GM12878 (cell line): ENCODE measurements at regions not wholly inside any gene's neighbourhood (a gene's known extent, or its start where the extent isn't known, plus 50 kb on each side); places are given as distances from the start of the nearest gene placed in this dataset.
A peak's percentile ranks its signal among the peaks of the same experiment; 100 is the strongest.

ENCODE experiments used
- ATAC-seq: fragments of 200-7000 bp; cut with Tn5 transposase; 3 replicates; pipeline ENCODE4 v1.9.1; 2020; ENCODE audit warnings: mild to moderate bottlenecking, moderate library complexity
- BruUV-seq: library from RNA; stranded (reverse); fragments of 400-500 nt; replicated peaks from 2 replicates; lab custom pipeline; 2021; lab: Mats Ljungman, UMichigan
- CTCF ChIA-PET: fragments of 300-600 bp; sonication (Branson Sonifier 250); formaldehyde crosslinking; extraction: SDS; loops from one replicate; lab custom pipeline; 2021; ENCODE audit warnings: inconsistent platforms; lab: Yijun Ruan, JAX
- POLR2A ChIA-PET: fragments of 350-600 bp; formaldehyde crosslinking; extraction: SDS; loops from one replicate; lab custom pipeline; 2021; ENCODE audit warnings: inconsistent platforms; lab: Charles Lee
- RAD21 ChIA-PET: fragments of 300-600 bp; sonication (Branson Sonifier 250); formaldehyde crosslinking; loops from one replicate; lab custom pipeline; 2023; ENCODE audit warnings: antibody characterized with exemption; ENCODE audit not compliant: unreplicated experiment; lab: Charles Lee
- SMC1A ChIA-PET: fragments of 300-600 bp; sonication (Branson Sonifier 250); formaldehyde crosslinking; loops from one replicate; lab custom pipeline; 2023; ENCODE audit not compliant: unreplicated experiment, uncharacterized antibody; lab: Charles Lee
- DNase-seq: peaks from one replicate; pipeline ENCODE4 v3.0.0-alpha.2; 2011; ENCODE audit warnings: low read depth, low spot score
- FAIRE-seq: peaks from 3 replicates; lab custom pipeline; 2011; peaks lifted over from hg19 to GRCh38; lab: Jason Lieb, UNC
- H2AFZ ChIP-seq: 2 replicates; pipeline ENCODE4 v1.6.0; 2011; ENCODE audit warnings: low read depth, low read length, control low read depth; ENCODE audit not compliant: control insufficient read depth
- H3K27ac ChIP-seq: 2 replicates; pipeline ENCODE4 v1.5.1; 2011; ENCODE audit warnings: control low read depth; ENCODE audit not compliant: control insufficient read depth, insufficient read depth
- H3K27me3 ChIP-seq, 2 experiments: replicated peaks in 1 of 2; 2 replicates each; pipeline versions ENCODE4 v1.6.0 to v1.6.1; 2011; ENCODE audit warnings: low read length in 1 of 2; ENCODE audit not compliant: control insufficient read depth in 2 of 2, insufficient read depth in 2 of 2
- H3K36me3 ChIP-seq, 2 experiments: 2 replicates each; pipeline ENCODE4 v1.5.1; 2011; ENCODE audit warnings: low read length in 1 of 2; ENCODE audit not compliant: control insufficient read depth in 2 of 2, insufficient read depth in 2 of 2
- H3K4me1 ChIP-seq: 2 replicates; pipeline ENCODE4 v1.6.1; 2011; ENCODE audit warnings: mild to moderate bottlenecking, low read length, moderate library complexity, mixed read lengths; ENCODE audit not compliant: control insufficient read depth, insufficient read depth
- H3K4me2 ChIP-seq: 2 replicates; pipeline ENCODE4 v1.6.0; 2011; ENCODE audit warnings: control low read depth; ENCODE audit not compliant: control insufficient read depth, insufficient read depth
- H3K4me3 ChIP-seq: fragments of 200-600 bp; sonication (generic); 2 replicates; pipeline ENCODE4 v1.5.1; 2016
- H3K79me2 ChIP-seq: 2 replicates; pipeline ENCODE4 v1.6.0; 2011; ENCODE audit warnings: low read length; ENCODE audit not compliant: control insufficient read depth, insufficient read depth
- H3K9ac ChIP-seq: 2 replicates; pipeline ENCODE4 v1.8.0; 2011; ENCODE audit warnings: low read length, control low read depth, mixed read lengths; ENCODE audit not compliant: control insufficient read depth, insufficient read depth
- H3K9me3 ChIP-seq: replicated peaks from 3 replicates; pipeline ENCODE4 v1.5.1; 2011; ENCODE audit warnings: mild to moderate bottlenecking, low read length; ENCODE audit not compliant: control insufficient read depth, insufficient read depth
- H4K20me1 ChIP-seq: 2 replicates; pipeline ENCODE4 v1.6.0; 2011; ENCODE audit not compliant: control insufficient read depth, insufficient read depth
- BHLHE40 ChIP-seq, 2 experiments: fragments of 450-650 bp in 1 of 2; IDR thresholded peaks; 2 replicates each; pipeline ENCODE4 v1.6.1; 2011 to 2017; ENCODE audit warnings: low read depth in 2 of 2, borderline replicate concordance in 1 of 2, improper control_type of control experiment in 1 of 2, low read length in 1 of 2, mild to moderate bottlenecking in 1 of 2
- CHD2 ChIP-seq: IDR thresholded peaks from 2 replicates; pipeline ENCODE4 v1.6.1; 2011; ENCODE audit warnings: low read depth, low read length, improper control_type of control experiment, borderline replicate concordance
- EP300 ChIP-seq, 2 experiments: fragments of 150-350 bp in 1 of 2; IDR thresholded peaks; 2 replicates each; pipeline ENCODE4 v1.6.1; 2011 to 2012; ENCODE audit warnings: low read depth in 2 of 2, low read length in 2 of 2, borderline replicate concordance in 1 of 2, improper control_type of control experiment in 1 of 2, inconsistent platforms in 1 of 2; ENCODE audit not compliant: control insufficient read depth in 1 of 2
- ESRRA ChIP-seq: IDR thresholded peaks from 2 replicates; pipeline ENCODE4 v1.6.1; 2012; ENCODE audit warnings: mild to moderate bottlenecking, low read length, improper control_type of control experiment
- FOXK2 ChIP-seq: fragments of 450-650 bp; IDR thresholded peaks from 2 replicates; pipeline ENCODE4 v1.6.1; 2017; ENCODE audit warnings: mild to moderate bottlenecking, moderate library complexity
- FOXM1 ChIP-seq: IDR thresholded peaks from 2 replicates; pipeline ENCODE4 v1.6.1; 2012; ENCODE audit warnings: low read depth, mild to moderate bottlenecking, inconsistent platforms, low read length, moderate library complexity
- IKZF1 ChIP-seq: fragments of 450-650 bp; conservative IDR thresholded peaks from 2 replicates; pipeline ENCODE4 v1.6.1; 2017; ENCODE audit warnings: antibody characterized with exemption, mild to moderate bottlenecking
- JUNB ChIP-seq: IDR thresholded peaks from 2 replicates; pipeline ENCODE4 v1.6.1; 2016; ENCODE audit warnings: antibody characterized with exemption, mild to moderate bottlenecking
- MEF2A ChIP-seq: IDR thresholded peaks from 2 replicates; pipeline ENCODE4 v1.6.1; 2011; ENCODE audit warnings: low read depth, mild to moderate bottlenecking, low read length, moderate library complexity; ENCODE audit not compliant: insufficient read depth
- MTA2 ChIP-seq: fragments of 450-650 bp; IDR thresholded peaks from 2 replicates; pipeline ENCODE4 v1.6.1; 2016; ENCODE audit warnings: low read depth, mild to moderate bottlenecking, moderate library complexity
- NFIC ChIP-seq: IDR thresholded peaks from 2 replicates; pipeline ENCODE4 v1.6.1; 2012; ENCODE audit warnings: low read depth, mild to moderate bottlenecking, inconsistent platforms, low read length, moderate library complexity
- POLR2A ChIP-seq: IDR thresholded peaks from 2 replicates; pipeline ENCODE4 v1.6.1; 2011; ENCODE audit warnings: low read depth, mild to moderate bottlenecking, low read length
- POU2F2 ChIP-seq: IDR thresholded peaks from 3 replicates; pipeline ENCODE4 v1.6.1; 2011; ENCODE audit warnings: low read depth, mild to moderate bottlenecking, low read length, borderline replicate concordance
- SKIL ChIP-seq: fragments of 450-650 bp; IDR thresholded peaks from 2 replicates; pipeline ENCODE4 v1.6.1; 2017; ENCODE audit warnings: mild to moderate bottlenecking, low read depth, inconsistent platforms; ENCODE audit not compliant: poor library complexity, severe bottlenecking
- SUPT20H ChIP-seq: IDR thresholded peaks from 2 replicates; pipeline ENCODE4 v1.6.1; 2011; ENCODE audit warnings: low read depth, mild to moderate bottlenecking, low read length, moderate library complexity, borderline replicate concordance; ENCODE audit not compliant: control insufficient read depth
- TCF12 ChIP-seq: IDR thresholded peaks from 2 replicates; pipeline ENCODE4 v1.6.1; 2011; ENCODE audit warnings: low read depth, mild to moderate bottlenecking, low read length
- WRNIP1 ChIP-seq: IDR thresholded peaks from 2 replicates; pipeline ENCODE4 v1.6.1; 2011; ENCODE audit warnings: low read depth, low read length, improper control_type of control experiment, borderline replicate concordance
- YBX1 ChIP-seq: fragments of 450-650 bp; IDR thresholded peaks from 2 replicates; pipeline ENCODE4 v1.6.1; 2016; ENCODE audit warnings: antibody characterized with exemption
- ZNF274 ChIP-seq: IDR thresholded peaks from one replicate; pipeline ENCODE4 v1.8.0; 2011; ENCODE audit not compliant: insufficient read length, insufficient read depth
- ZNF622 ChIP-seq: fragments of 450-650 bp; IDR thresholded peaks from 2 replicates; pipeline ENCODE4 v1.6.1; 2017; ENCODE audit warnings: mild to moderate bottlenecking, inconsistent platforms
- WGBS: methylation state at CpG from one replicate; pipeline ENCODE4 v1.1.6; 2016; ENCODE audit warnings: low lambda C conversion rate; ENCODE audit not compliant: insufficient replicate concordance, insufficient coverage; ENCODE audit errors: missing lambda C conversion rate; 5-methylcytosine and 5-hydroxymethylcytosine counted together
- in situ Hi-C: fragments of 300-500 bp; cut with MboI; formaldehyde crosslinking; loops from 9 replicates; pipeline ENCODE4 v1.14.3; 2018; ENCODE audit warnings: mixed read lengths
- intact Hi-C: fragments of 100-400 bp; cut with micrococcal nuclease; formaldehyde crosslinking; loops from one replicate; pipeline ENCODE4 v1.14.2; 2022; ENCODE audit not compliant: unreplicated experiment

GRCh38 chr13:23966691-23967615 lies 69.7 kb upstream of the C1QTNF9B start:
- H2AFZ ChIP-seq = peak overlapping the region; percentile 88
- ChIA-PET SMC1A (interaction anchor here (1.1 kb wide), 1 partner anchor 23 kb away, joined by 5 read pairs; no protein-coding TSS in a partner anchor), POLR2A (no interaction called here), RAD21 (interaction anchor here (1.0 to 1.2 kb wide), 2 partner anchors 9 to 11 kb away, joined by 3 to 7 read pairs; no protein-coding TSS in a partner anchor), CTCF (interaction anchor here (0.9 to 1.3 kb wide), 2 partner anchors 10 to 27 kb away, joined by 3 to 5 read pairs; no protein-coding TSS in a partner anchor)
- peaks cover 16% of the 10 kb centered on the region for H3K4me1 ChIP-seq
- peak overlapping the region; percentile 50; the same call in 1 of the 2 replicates for H3K9ac ChIP-seq
- in situ Hi-C loops (no loop called here), intact Hi-C loops (no loop called here)
- WGBS = 51% methylated on average over 11 of the region's 11 CpGs
- no peaks in the 10 kb centered on the region for H4K20me1 ChIP-seq
- TSS peak; percentile 91 for BruUV-seq
- ATAC-seq (peak; percentile 74), FAIRE-seq (no peak), DNase-seq (peak; percentile 51)
- H3K4me3 ChIP-seq = no peak overlapping the region; the same call in 1 of the 2 replicates
- H3K36me3 ChIP-seq = no peaks in the 10 kb centered on the region
- no peaks in the 10 kb centered on the region for H3K9me3 ChIP-seq
- H3K79me2 ChIP-seq = no peaks in the 10 kb centered on the region
- H3K27me3 ChIP-seq = no peaks in the 10 kb centered on the region
- peak overlapping the region; percentile 66 for H3K27ac ChIP-seq
- H3K4me2 ChIP-seq = peak overlapping the region; percentile 85
- TF ChIP-seq MTA2 (peak; percentile 74), BHLHE40 (IDR thresholded peaks at IDR 0.05; ENCODE audit: borderline replicate concordance in 1 of 2, low read depth in 2 of 2, low read length in 1 of 2) (peak; percentile 23 to 41; a peak in 2 of 4 replicates), ZNF274 (no peak), EP300 (IDR thresholded peaks at IDR 0.05; ENCODE audit: borderline replicate concordance in 1 of 2, control insufficient read depth in 1 of 2, low read depth in 2 of 2, low read length in 2 of 2) (peak; percentile 81 to 86; a peak in 2 of 4 replicates), WRNIP1 (no peak), POU2F2 (no peak), SKIL (peak; percentile 64), FOXK2 (no peak), POLR2A (no peak), FOXM1 (peak; percentile 82; the same call in 1 of the 2 replicates), SUPT20H (no peak), NFIC (peak; percentile 92), ZNF622 (no peak), TCF12 (peak; percentile 64; the same call in 1 of the 2 replicates), JUNB (peak; percentile 90), CHD2 (no peak), MEF2A (peak; percentile 69; the same call in 1 of the 2 replicates), YBX1 (no peak), IKZF1 (peak; percentile 29; the same call in 1 of the 2 replicates), ESRRA (no peak)
